Brain microvascular endothelial cell (primary cell): ENCODE measurements at regions not wholly inside any gene's neighbourhood (a gene's known extent, or its start where the extent isn't known, plus 50 kb on each side); places are given as distances from the start of the nearest gene placed in this dataset.

ENCODE experiments used
- DNase-seq: peaks from one replicate; pipeline ENCODE4 v3.0.0-alpha.2; 2020
- H3K27ac ChIP-seq: fragments of 250-450 bp; sonication (Bioruptor Pico); 2 replicates; pipeline ENCODE4 v1.5.1; 2020; ENCODE audit warnings: mild to moderate bottlenecking, moderate library complexity
- H3K27me3 ChIP-seq: fragments of 250-450 bp; sonication (Bioruptor Pico); replicated peaks from 2 replicates; pipeline ENCODE4 v1.5.1; 2020; ENCODE audit warnings: mild to moderate bottlenecking
- H3K36me3 ChIP-seq: fragments of 250-450 bp; sonication (Bioruptor Pico); replicated peaks from 2 replicates; pipeline ENCODE4 v1.5.1; 2020; ENCODE audit warnings: mild to moderate bottlenecking
- H3K4me3 ChIP-seq: 2 replicates; pipeline ENCODE4 v1.5.1; 2011; ENCODE audit warnings: low read depth, mild to moderate bottlenecking, control low read depth, low read length, moderate library complexity
- CTCF ChIP-seq: IDR thresholded peaks from 2 replicates; pipeline ENCODE4 v1.5.1; 2011; ENCODE audit warnings: low read depth, mild to moderate bottlenecking, moderate library complexity, low read length, control low read depth, inconsistent platforms; ENCODE audit errors: missing control alignments
- in situ Hi-C: cut with HindIII; loops from 2 replicates; pipeline ENCODE4 v1.10.0; 2017; ENCODE audit warnings: low sequenced_read_pairs, low pct_ligation_motif_present

DNA sequence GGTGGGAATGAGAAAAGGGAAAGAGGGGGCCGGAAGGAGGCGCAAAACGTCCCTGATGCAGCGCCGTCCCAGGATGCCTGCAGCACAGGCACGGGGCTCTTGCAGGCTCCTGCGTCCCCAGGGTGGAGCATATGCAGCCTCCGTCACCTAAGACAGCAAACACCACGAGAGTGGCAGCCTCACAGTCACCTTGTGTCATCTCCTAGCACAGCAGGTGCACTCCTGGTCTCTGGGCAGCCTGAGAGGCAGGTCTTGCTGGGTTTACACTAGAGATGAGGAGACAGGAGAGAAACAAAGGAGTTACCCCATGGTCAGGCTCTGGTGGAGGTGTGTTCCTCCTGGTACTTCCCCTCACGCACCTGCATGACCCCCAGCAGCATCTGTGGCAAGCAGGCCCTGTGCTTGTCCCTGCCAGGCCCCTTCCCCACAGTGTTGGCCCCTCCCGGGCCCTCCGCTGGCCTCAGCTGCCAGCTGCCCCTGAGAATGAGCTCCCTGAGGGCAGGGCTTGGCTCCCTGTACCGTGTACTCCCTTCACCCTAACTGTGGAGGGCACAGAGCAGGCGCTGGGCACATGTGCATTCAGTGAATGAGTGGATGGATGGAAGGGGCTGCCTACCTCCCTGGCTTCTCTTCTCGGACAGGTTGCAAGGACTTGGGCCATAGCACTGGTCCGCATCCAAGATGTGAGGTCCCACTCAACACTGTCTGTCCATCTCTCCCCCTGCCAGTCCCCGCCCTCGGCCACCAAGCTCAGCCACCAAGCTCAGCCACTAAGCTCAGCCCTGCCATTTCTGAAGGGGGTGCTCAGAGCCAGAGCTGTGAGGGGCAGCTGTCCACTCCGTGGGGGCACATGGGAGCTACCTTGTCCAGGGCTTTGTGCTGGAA lies 988.6 kb downstream of the BRD1 start:
- in situ Hi-C loops = no loop called here
- H3K27me3 ChIP-seq = no peaks in the 10 kb centered on the region
- TF ChIP-seq CTCF = no peak

DNA sequence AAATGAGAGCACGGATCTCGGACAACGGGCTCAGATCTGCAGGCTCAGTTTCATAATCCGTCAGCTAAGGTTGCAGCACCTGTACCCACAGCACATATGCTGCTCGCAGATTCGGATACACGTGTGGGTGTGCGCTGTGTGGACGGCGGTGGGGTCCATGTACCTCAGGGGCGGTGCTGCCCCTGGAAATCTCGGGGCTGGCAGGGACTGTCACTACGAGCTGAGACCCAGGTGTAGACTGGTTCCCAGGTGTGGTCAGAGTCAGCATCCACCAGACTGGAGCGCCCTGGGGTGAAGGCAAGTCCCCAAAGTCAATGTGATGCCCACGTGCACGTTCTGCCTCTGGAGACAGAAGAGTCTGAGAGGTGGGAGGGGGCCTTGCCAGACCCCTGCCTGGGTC lies 989.3 kb downstream of the BRD1 start:
- H3K27me3 ChIP-seq = no peaks in the 10 kb centered on the region
- DNase-seq = no peak
- no peak for TF ChIP-seq CTCF
- H3K27ac ChIP-seq = no peak overlapping the region
- H3K4me3 ChIP-seq = no peak overlapping the region
- in situ Hi-C loops = no loop called here
- no peaks in the 10 kb centered on the region for H3K36me3 ChIP-seq

More for the DNA sequence above, 988.6 kb downstream of the BRD1 start:
- no peak for DNase-seq
- no peak overlapping the region for H3K4me3 ChIP-seq
- H3K27ac ChIP-seq = no peak overlapping the region
- no peaks in the 10 kb centered on the region for H3K36me3 ChIP-seq

DNA sequence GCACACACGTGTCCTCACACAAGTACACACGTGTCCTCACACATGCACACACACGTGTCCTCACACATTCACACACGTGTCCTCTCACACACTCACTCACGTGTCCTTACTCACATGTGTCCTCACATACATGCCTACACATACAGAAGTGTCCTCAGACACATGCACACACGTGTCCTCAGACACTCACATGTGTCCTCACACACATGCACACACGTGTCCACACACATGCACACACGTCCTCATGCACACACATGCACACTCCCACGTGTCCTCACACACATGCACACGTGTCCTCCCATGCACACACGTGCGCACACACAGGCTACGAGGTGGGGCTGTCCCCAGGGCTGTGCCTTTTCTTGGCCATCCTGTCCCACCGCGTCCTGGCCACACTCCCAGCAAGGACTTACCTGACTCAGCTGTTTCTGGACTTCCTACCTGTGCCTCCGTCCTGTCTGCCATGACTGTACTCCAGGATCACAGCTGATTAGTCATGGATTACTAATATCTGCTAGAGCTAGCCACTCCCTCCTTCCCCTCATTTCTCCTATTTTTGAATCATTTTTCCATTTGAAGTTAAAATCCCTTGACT lies 990.2 kb downstream of the BRD1 start:
- in situ Hi-C loops = no loop called here
- Histone ChIP-seq H3K36me3 (no peaks in the 10 kb centered on the region), H3K27ac (no peak overlapping the region), H3K4me3 (no peak overlapping the region), H3K27me3 (no peaks in the 10 kb centered on the region)
- TF ChIP-seq CTCF = no peak
- DNase-seq = no peak

GRCh38 chr22:48836673-48837340 lies 990.9 kb downstream of the BRD1 start:
- H3K4me3 ChIP-seq = no peak overlapping the region
- H3K27me3 ChIP-seq = no peaks in the 10 kb centered on the region
- H3K27ac ChIP-seq = no peak overlapping the region
- TF ChIP-seq CTCF = no peak
- in situ Hi-C loops = no loop called here
- DNase-seq = no peak
- no peaks in the 10 kb centered on the region for H3K36me3 ChIP-seq

DNA sequence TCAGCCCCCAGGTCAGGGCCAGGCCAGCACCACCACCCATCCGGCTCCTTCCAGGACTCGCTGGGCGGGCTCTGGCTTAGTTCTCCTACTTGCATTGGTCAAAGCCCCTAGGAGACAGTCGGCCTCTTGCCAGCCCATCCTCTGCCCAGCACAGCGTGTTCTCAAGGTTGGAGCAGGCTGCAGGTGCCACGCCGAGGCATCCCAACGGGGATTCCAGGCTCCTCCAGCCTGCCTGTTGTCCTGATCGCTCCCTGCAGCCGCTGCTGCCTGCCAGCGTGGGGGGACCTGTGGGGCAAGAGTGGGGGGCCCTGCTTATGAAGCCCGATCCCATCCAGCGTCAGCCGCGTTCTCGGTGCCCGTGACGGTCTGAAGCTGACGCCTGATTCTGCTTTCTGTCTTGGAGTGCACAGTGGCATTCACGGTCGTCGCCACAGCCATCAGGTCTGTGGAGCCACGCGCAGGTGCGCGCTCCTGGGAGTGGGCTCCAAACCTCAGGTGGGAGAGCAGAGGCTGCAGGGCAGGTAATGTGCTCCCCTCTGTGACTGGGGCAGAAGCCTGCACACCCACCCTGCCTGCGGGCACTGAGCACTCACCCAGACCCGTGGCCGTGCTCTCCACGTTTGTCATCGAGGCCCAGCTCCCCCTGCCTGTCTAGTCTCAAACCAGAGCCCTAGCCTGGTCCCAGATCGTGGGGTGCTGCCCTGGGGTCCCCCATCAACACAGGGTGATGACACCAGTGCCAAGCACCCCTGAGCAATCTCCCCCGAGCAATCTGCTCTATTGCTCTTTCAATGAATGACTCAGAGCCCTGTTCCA lies 991.6 kb downstream of the BRD1 start:
- H3K4me3 ChIP-seq = no peak overlapping the region
- no peak for DNase-seq
- TF ChIP-seq CTCF = no peak
- H3K36me3 ChIP-seq = no peaks in the 10 kb centered on the region
- in situ Hi-C loops = no loop called here
- no peak overlapping the region for H3K27ac ChIP-seq
- no peaks in the 10 kb centered on the region for H3K27me3 ChIP-seq
